GM10248 (cell line): ENCODE measurements at regions not wholly inside any gene's neighbourhood (a gene's known extent, or its start where the extent isn't known, plus 50 kb on each side); places are given as distances from the start of the nearest gene placed in this dataset.
"Not testable (repeated sequence)": the region's sequence is repeated elsewhere in the genome, so short reads cannot be mapped to it uniquely, and the experiment has no call there.

Experiments
- CTCF ChIA-PET: fragments of 300-600 bp; sonication (Branson Sonifier 250); formaldehyde crosslinking; extraction: SDS; loops from one replicate; lab custom pipeline; 2021; ENCODE audit warnings: antibody characterized with exemption; lab: Yijun Ruan, JAX
- POLR2A ChIA-PET: fragments of 350-650 bp; sonication (Branson Sonifier 250); formaldehyde crosslinking; extraction: SDS; loops from one replicate; lab custom pipeline; 2020; ENCODE audit warnings: antibody characterized with exemption; lab: Yijun Ruan, JAX
- DNase-seq: peaks from one replicate; pipeline ENCODE4 v3.0.0; 2012; ENCODE audit errors: extremely low spot score
- TF ChIP-seq, protein P1 (sequence below): IDR thresholded peaks from 2 replicates; pipeline ENCODE4 v1.5.1; 2012; ENCODE audit warnings: mild to moderate bottlenecking, low read depth; ENCODE audit errors: extremely low read depth, missing control alignments, control extremely low read depth

DNA sequence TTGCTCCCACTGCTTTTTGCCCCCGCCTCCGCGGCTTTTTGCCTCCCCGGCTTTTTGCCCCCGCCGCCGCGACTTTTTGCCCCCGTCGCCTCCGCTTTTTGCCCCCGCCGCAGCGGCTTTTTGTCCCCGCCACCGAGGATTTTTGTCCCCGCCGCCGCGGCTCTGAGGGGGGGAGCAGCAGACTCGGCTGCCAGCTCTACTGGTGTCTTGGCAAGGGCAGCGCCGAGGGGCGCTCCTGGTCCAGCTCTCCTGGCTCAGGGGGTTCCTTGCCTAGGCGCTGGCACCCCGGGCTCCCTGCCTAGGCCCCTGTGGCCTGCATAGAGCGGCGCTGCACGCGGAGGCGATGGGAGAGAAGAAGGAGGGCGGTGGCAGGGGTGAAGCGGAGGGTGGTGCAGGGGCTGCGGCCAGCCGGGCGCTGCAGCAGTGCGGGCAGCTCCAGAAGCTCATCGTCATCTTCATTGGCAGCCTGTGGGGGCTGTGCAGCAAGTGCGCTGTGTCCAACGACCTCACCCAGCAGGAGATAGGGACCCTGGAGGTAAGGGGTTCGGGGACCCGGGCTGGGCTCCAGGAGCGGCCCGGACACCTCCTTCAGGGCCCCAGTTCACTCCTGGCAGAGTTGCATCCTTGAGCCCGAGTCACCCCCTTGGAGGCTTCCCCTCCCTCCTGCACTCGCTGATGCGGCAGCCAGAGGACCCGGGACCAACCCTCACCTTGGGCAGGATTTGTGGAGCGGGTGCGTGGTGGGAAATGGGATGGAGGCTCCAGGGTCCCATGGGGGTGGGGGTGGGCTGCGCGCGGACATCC is 642.4 kb downstream of the GOLGA6L6 start:
- DNase-seq = no peak
- TF ChIP-seq, protein P1, sequence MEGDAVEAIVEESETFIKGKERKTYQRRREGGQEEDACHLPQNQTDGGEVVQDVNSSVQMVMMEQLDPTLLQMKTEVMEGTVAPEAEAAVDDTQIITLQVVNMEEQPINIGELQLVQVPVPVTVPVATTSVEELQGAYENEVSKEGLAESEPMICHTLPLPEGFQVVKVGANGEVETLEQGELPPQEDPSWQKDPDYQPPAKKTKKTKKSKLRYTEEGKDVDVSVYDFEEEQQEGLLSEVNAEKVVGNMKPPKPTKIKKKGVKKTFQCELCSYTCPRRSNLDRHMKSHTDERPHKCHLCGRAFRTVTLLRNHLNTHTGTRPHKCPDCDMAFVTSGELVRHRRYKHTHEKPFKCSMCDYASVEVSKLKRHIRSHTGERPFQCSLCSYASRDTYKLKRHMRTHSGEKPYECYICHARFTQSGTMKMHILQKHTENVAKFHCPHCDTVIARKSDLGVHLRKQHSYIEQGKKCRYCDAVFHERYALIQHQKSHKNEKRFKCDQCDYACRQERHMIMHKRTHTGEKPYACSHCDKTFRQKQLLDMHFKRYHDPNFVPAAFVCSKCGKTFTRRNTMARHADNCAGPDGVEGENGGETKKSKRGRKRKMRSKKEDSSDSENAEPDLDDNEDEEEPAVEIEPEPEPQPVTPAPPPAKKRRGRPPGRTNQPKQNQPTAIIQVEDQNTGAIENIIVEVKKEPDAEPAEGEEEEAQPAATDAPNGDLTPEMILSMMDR = no peak
- POLR2A ChIA-PET = no interaction called here
- CTCF ChIA-PET = no interaction called here

DNA sequence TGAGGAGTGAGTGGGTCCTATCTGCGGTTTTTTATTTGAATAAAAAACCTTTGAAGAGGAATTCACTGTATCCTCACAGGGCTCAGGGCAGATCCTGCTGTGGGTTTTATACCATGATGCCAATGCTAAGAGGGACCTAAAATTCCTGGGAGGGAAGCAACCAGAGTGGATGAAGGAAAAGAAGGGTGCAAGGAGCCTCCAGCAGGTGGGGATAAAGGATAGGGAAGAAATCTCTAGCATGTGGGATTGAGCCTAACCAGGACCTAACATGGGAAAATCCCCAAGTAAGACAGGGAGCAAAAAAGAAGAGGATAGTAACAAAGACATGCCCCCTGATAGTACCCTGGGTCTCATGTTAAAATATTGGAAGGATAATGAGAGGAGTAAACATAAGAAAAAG is 652.8 kb downstream of the GOLGA6L6 start:
- CTCF ChIA-PET, POLR2A ChIA-PET, DNase-seq: not testable (repeated sequence)

DNA sequence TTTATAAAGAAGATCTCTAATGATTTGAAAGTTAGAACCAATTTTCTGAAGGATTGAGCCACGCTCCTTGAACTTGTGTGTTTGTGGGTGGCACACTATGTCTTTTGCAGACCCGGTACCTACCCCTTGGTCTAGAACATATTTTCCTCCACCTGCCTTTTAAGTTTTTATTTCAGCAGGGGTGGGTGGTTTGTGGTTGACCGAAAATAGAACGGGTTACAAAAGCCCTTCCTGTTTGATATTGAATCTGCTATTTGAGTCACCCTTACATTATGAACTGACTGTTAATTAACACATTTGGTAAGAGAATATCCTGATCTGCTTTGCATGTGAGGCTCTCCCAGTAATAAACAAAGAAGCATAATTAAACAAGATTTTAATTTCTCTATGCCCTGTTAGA is 697.5 kb downstream of the GOLGA6L6 start:
- POLR2A ChIA-PET, CTCF ChIA-PET, DNase-seq: not testable (repeated sequence)
